Mesothelial cell of epicardium (in vitro differentiated cells): ENCODE measurements at regions not wholly inside any gene's neighbourhood (a gene's known extent, or its start where the extent isn't known, plus 50 kb on each side); places are given as distances from the start of the nearest gene placed in this dataset.

Experiments
- DNase-seq, 2 experiments: peaks; one replicate each; pipeline ENCODE4 v3.0.0; 2021; ENCODE audit warnings: low spot score in 2 of 2; ENCODE audit not compliant: unreplicated experiment in 2 of 2
- H3K27ac Mint-ChIP-seq: 2 replicates; pipeline ENCODE4 v1.8.0; 2021; ENCODE audit warnings: mixed read lengths
- H3K27me3 Mint-ChIP-seq: 2 replicates; pipeline ENCODE4 v1.8.0; 2021; ENCODE audit warnings: low read depth, mixed read lengths
- H3K36me3 Mint-ChIP-seq: 2 replicates; pipeline ENCODE4 v1.8.0; 2021; ENCODE audit warnings: mixed read lengths
- H3K4me1 Mint-ChIP-seq: 2 replicates; pipeline ENCODE4 v1.8.0; 2021; ENCODE audit warnings: mixed read lengths
- H3K4me3 Mint-ChIP-seq: 2 replicates; pipeline ENCODE4 v1.8.0; 2021; ENCODE audit warnings: mild to moderate bottlenecking, moderate library complexity, mixed read lengths
- H3K9me3 Mint-ChIP-seq: 2 replicates; pipeline ENCODE4 v1.8.0; 2021; ENCODE audit warnings: mixed read lengths
- TF ChIP-seq, protein P1 (sequence below): fragments of 200-600 bp; sonication (generic); IDR thresholded peaks from one replicate; pipeline ENCODE4 v1.5.0; 2021; ENCODE audit warnings: antibody characterized with exemption; ENCODE audit not compliant: unreplicated experiment

DNA sequence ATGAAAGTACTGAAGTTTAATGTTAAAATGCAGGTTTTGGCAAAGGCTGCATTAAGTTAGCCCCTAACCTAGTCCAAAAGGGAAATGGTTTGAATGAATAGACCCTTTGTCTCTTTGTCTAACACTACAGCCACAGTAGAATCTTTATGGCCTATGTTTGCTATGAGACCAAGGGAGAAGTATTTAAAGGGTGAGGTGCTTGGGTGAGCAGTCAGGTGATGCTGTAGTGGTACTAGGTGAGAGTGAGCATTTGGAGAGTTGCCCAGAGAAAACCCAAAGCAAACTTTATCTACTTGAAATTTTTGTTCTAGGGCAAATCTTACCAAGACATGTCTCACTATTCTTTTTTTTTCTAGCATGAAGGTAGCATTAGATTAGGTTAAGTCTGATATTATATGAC is 1961.4 kb upstream of the WWC1 start:
- TF ChIP-seq, protein P1, sequence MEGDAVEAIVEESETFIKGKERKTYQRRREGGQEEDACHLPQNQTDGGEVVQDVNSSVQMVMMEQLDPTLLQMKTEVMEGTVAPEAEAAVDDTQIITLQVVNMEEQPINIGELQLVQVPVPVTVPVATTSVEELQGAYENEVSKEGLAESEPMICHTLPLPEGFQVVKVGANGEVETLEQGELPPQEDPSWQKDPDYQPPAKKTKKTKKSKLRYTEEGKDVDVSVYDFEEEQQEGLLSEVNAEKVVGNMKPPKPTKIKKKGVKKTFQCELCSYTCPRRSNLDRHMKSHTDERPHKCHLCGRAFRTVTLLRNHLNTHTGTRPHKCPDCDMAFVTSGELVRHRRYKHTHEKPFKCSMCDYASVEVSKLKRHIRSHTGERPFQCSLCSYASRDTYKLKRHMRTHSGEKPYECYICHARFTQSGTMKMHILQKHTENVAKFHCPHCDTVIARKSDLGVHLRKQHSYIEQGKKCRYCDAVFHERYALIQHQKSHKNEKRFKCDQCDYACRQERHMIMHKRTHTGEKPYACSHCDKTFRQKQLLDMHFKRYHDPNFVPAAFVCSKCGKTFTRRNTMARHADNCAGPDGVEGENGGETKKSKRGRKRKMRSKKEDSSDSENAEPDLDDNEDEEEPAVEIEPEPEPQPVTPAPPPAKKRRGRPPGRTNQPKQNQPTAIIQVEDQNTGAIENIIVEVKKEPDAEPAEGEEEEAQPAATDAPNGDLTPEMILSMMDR = no peak
- DNase-seq = no peak
- peaks cover 2% of the 10 kb centered on the region for H3K36me3 Mint-ChIP-seq
- H3K4me1 Mint-ChIP-seq = peaks cover 31% of the 10 kb centered on the region
- H3K9me3 Mint-ChIP-seq = peaks cover 6% of the 10 kb centered on the region
- no peaks in the 10 kb centered on the region for H3K27me3 Mint-ChIP-seq
- no peak overlapping the region for H3K27ac Mint-ChIP-seq
- H3K4me3 Mint-ChIP-seq = no peak overlapping the region

DNA sequence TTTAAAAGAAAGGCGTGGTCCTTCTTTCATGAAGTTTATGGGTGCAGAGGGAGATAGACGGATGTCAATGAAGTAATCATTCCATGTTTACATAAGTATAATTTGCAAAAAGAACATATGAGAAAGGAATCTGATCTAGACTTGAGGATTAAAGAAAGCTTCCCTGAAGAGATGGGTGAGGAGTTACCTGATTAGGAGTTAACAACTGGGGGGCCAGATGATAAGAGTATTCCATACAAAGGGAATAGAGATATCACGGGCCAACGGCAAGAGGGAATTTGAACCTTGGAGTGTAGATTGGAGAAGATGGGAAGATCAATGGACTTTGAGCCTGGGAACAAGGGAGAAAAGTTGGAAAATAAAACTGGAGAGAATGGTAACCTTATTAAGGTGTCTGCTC is 1959.9 kb upstream of the WWC1 start:
- no peak overlapping the region for H3K27ac Mint-ChIP-seq
- no peak for DNase-seq
- TF ChIP-seq, protein P1 = no peak
- H3K27me3 Mint-ChIP-seq = no peaks in the 10 kb centered on the region
- H3K4me3 Mint-ChIP-seq = no peak overlapping the region
- peaks cover 18% of the 10 kb centered on the region for H3K9me3 Mint-ChIP-seq
- H3K36me3 Mint-ChIP-seq = peaks cover 5% of the 10 kb centered on the region
- H3K4me1 Mint-ChIP-seq = peaks cover 18% of the 10 kb centered on the region

DNA sequence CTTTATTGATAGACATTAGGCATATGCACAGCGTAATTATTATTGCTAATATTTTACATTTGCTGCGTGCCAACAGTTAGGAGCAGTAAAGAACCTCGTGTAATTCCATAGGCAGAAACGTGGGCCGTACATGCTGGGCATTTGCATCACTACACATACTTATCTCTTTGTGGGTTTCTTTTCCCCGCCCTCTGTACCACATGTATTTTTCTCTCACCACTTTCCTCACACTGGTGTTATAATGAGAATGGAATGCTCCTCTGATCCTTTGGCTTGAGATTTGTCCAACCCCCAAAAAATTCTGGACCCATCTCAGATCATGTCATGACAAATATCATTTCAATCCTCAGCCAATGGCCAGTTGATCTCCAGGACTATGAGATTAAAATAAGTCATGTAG is 1952.6 kb upstream of the WWC1 start:
- no peak overlapping the region for H3K27ac Mint-ChIP-seq
- H3K4me1 Mint-ChIP-seq = peaks cover 26% of the 10 kb centered on the region
- H3K4me3 Mint-ChIP-seq = no peak overlapping the region
- no peak for DNase-seq
- H3K27me3 Mint-ChIP-seq = no peaks in the 10 kb centered on the region
- peaks cover 13% of the 10 kb centered on the region for H3K9me3 Mint-ChIP-seq
- TF ChIP-seq, protein P1 = no peak
- H3K36me3 Mint-ChIP-seq = peaks cover 3% of the 10 kb centered on the region

DNA sequence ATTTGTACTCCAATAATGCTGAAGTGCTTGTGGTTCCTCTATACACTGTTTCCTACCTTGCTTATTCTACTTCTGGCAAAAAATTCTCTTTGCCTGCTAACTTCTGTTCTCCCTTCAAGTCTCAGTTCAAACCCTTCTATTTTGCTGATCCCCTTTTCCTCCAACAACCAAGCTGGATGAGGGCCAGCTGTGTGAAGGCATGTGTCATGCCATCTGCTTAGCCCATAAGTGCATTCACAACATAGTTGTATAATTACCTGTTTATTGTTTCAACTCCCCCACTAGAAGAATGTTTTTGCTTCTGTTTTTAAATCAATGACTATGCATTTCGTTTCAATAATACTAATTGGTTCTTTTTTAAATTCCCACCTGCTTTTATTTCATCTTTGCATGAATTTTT is 1951.4 kb upstream of the WWC1 start:
- Mint-ChIP-seq H3K27me3 (no peaks in the 10 kb centered on the region), H3K36me3 (peaks cover 3% of the 10 kb centered on the region), H3K9me3 (peaks cover 12% of the 10 kb centered on the region), H3K27ac (peak overlapping the region; percentile 11), H3K4me1 (peaks cover 21% of the 10 kb centered on the region), H3K4me3 (no peak overlapping the region)
- no peak for DNase-seq
- TF ChIP-seq, protein P1 = no peak

DNA sequence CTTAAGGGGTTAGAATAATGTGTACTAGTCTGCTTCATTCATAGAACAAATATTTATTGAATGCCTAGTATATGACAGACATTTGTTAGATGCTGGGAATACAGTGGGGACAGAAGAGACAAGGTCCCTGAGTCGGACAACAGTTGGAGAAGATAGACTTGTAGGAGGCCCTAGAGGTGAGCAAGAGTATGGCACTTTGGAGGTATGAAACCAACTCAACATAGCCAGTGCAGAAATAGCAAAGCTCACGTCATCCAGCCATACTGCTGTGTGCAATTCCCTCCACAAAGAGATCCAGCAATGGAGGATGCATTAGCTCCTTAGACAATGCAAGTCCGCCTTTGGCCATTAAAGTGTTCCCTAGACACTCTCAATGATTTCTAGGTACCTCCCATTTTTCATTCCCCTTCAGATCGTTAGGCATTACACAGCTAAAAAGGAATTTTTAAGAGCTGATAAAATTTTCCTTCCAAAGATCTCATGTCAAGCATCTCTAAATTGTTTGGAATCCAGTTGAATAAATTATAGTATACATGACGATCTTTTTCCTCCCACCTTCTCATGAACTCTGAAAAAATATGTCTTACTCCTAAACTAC is 1949.6 kb upstream of the WWC1 start:
- no peaks in the 10 kb centered on the region for H3K9me3 Mint-ChIP-seq
- DNase-seq = no peak
- H3K36me3 Mint-ChIP-seq = no peaks in the 10 kb centered on the region
- no peaks in the 10 kb centered on the region for H3K27me3 Mint-ChIP-seq
- H3K4me1 Mint-ChIP-seq = peaks cover 26% of the 10 kb centered on the region
- H3K27ac Mint-ChIP-seq = peak overlapping the region; percentile 58
- TF ChIP-seq, protein P1 = peak; percentile 73
- no peak overlapping the region for H3K4me3 Mint-ChIP-seq

DNA sequence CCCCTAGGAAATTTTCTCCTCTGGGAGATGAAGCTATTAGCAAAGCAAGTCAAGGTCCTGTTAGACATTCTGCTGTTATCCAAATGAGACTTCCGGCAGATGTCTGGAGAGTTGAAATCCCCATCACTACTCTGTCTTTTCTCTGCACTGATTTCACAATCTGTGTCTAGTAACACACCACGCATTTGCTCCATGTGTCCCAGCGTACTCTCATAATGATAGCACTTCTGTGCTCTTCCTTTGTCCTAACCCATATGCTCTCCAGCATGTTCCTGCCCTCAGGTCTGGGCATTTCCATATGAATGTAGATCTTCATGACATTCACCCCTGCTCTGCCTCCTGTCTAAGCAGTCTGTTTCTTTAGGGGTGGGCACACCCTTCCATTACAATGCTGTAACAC is 1949.0 kb upstream of the WWC1 start:
- TF ChIP-seq, protein P1 = no peak
- H3K4me1 Mint-ChIP-seq = peaks cover 30% of the 10 kb centered on the region
- DNase-seq = no peak
- H3K36me3 Mint-ChIP-seq = no peaks in the 10 kb centered on the region
- no peaks in the 10 kb centered on the region for H3K27me3 Mint-ChIP-seq
- H3K9me3 Mint-ChIP-seq = no peaks in the 10 kb centered on the region
- H3K4me3 Mint-ChIP-seq = no peak overlapping the region
- H3K27ac Mint-ChIP-seq = peak overlapping the region; percentile 58
